GM12878 (cell line): ENCODE measurements at regions not wholly inside any gene's neighbourhood (a gene's known extent, or its start where the extent isn't known, plus 50 kb on each side); places are given as distances from the start of the nearest gene placed in this dataset.

ENCODE experiments used
- ATAC-seq: fragments of 200-7000 bp; cut with Tn5 transposase; 3 replicates; pipeline ENCODE4 v1.9.1; 2020; ENCODE audit warnings: mild to moderate bottlenecking, moderate library complexity
- BruUV-seq: library from RNA; stranded (reverse); fragments of 400-500 nt; replicated peaks from 2 replicates; lab custom pipeline; 2021; lab: Mats Ljungman, UMichigan
- CTCF ChIA-PET: fragments of 300-600 bp; sonication (Branson Sonifier 250); formaldehyde crosslinking; extraction: SDS; loops from one replicate; lab custom pipeline; 2021; ENCODE audit warnings: inconsistent platforms; lab: Yijun Ruan, JAX
- POLR2A ChIA-PET: fragments of 350-600 bp; formaldehyde crosslinking; extraction: SDS; loops from one replicate; lab custom pipeline; 2021; ENCODE audit warnings: inconsistent platforms; lab: Charles Lee
- RAD21 ChIA-PET: fragments of 300-600 bp; sonication (Branson Sonifier 250); formaldehyde crosslinking; loops from one replicate; lab custom pipeline; 2023; ENCODE audit warnings: antibody characterized with exemption; ENCODE audit not compliant: unreplicated experiment; lab: Charles Lee
- SMC1A ChIA-PET: fragments of 300-600 bp; sonication (Branson Sonifier 250); formaldehyde crosslinking; loops from one replicate; lab custom pipeline; 2023; ENCODE audit not compliant: unreplicated experiment, uncharacterized antibody; lab: Charles Lee
- DNase-seq: peaks from one replicate; pipeline ENCODE4 v3.0.0-alpha.2; 2011; ENCODE audit warnings: low read depth, low spot score
- FAIRE-seq: peaks from 3 replicates; lab custom pipeline; 2011; peaks lifted over from hg19 to GRCh38; lab: Jason Lieb, UNC
- H2AFZ ChIP-seq: 2 replicates; pipeline ENCODE4 v1.6.0; 2011; ENCODE audit warnings: low read depth, low read length, control low read depth; ENCODE audit not compliant: control insufficient read depth
- H3K27ac ChIP-seq: 2 replicates; pipeline ENCODE4 v1.5.1; 2011; ENCODE audit warnings: control low read depth; ENCODE audit not compliant: control insufficient read depth, insufficient read depth
- H3K27me3 ChIP-seq, 2 experiments: replicated peaks in 1 of 2; 2 replicates each; pipeline versions ENCODE4 v1.6.0 to v1.6.1; 2011; ENCODE audit warnings: low read length in 1 of 2; ENCODE audit not compliant: control insufficient read depth in 2 of 2, insufficient read depth in 2 of 2
- H3K36me3 ChIP-seq, 2 experiments: 2 replicates each; pipeline ENCODE4 v1.5.1; 2011; ENCODE audit warnings: low read length in 1 of 2; ENCODE audit not compliant: control insufficient read depth in 2 of 2, insufficient read depth in 2 of 2
- H3K4me1 ChIP-seq: 2 replicates; pipeline ENCODE4 v1.6.1; 2011; ENCODE audit warnings: mild to moderate bottlenecking, low read length, moderate library complexity, mixed read lengths; ENCODE audit not compliant: control insufficient read depth, insufficient read depth
- H3K4me2 ChIP-seq: 2 replicates; pipeline ENCODE4 v1.6.0; 2011; ENCODE audit warnings: control low read depth; ENCODE audit not compliant: control insufficient read depth, insufficient read depth
- H3K4me3 ChIP-seq: fragments of 200-600 bp; sonication (generic); 2 replicates; pipeline ENCODE4 v1.5.1; 2016
- H3K79me2 ChIP-seq: 2 replicates; pipeline ENCODE4 v1.6.0; 2011; ENCODE audit warnings: low read length; ENCODE audit not compliant: control insufficient read depth, insufficient read depth
- H3K9ac ChIP-seq: 2 replicates; pipeline ENCODE4 v1.8.0; 2011; ENCODE audit warnings: low read length, control low read depth, mixed read lengths; ENCODE audit not compliant: control insufficient read depth, insufficient read depth
- H3K9me3 ChIP-seq: replicated peaks from 3 replicates; pipeline ENCODE4 v1.5.1; 2011; ENCODE audit warnings: mild to moderate bottlenecking, low read length; ENCODE audit not compliant: control insufficient read depth, insufficient read depth
- H4K20me1 ChIP-seq: 2 replicates; pipeline ENCODE4 v1.6.0; 2011; ENCODE audit not compliant: control insufficient read depth, insufficient read depth
- BRCA1 ChIP-seq: IDR thresholded peaks from 2 replicates; pipeline ENCODE4 v1.6.1; 2011; ENCODE audit warnings: low read depth, low read length, improper control_type of control experiment
- CREB1 ChIP-seq: IDR thresholded peaks from 2 replicates; pipeline ENCODE4 v1.6.1; 2012; ENCODE audit warnings: low read depth, mild to moderate bottlenecking, inconsistent platforms
- EGR1 ChIP-seq, 2 experiments: IDR thresholded peaks; 1 replicate in 1 of 2; 2 replicates in 1 of 2; pipeline ENCODE4 v1.6.1; 2011 to 2012; ENCODE audit warnings: low read depth in 2 of 2, low read length in 2 of 2, borderline replicate concordance in 1 of 2, mild to moderate bottlenecking in 1 of 2, moderate library complexity in 1 of 2
- SIX5 ChIP-seq: IDR thresholded peaks from 2 replicates; pipeline ENCODE4 v1.6.1; 2011; ENCODE audit warnings: mild to moderate bottlenecking, low read depth, low read length, moderate library complexity; ENCODE audit not compliant: severe bottlenecking
- TCF12 ChIP-seq: IDR thresholded peaks from 2 replicates; pipeline ENCODE4 v1.6.1; 2011; ENCODE audit warnings: low read depth, mild to moderate bottlenecking, low read length
- YBX1 ChIP-seq: fragments of 450-650 bp; IDR thresholded peaks from 2 replicates; pipeline ENCODE4 v1.6.1; 2016; ENCODE audit warnings: antibody characterized with exemption
- ZNF592 ChIP-seq: fragments of 450-650 bp; IDR thresholded peaks from 2 replicates; pipeline ENCODE4 v1.6.1; 2017; ENCODE audit warnings: mild to moderate bottlenecking, moderate library complexity
- WGBS: methylation state at CpG from one replicate; pipeline ENCODE4 v1.1.6; 2016; ENCODE audit warnings: low lambda C conversion rate; ENCODE audit not compliant: insufficient replicate concordance, insufficient coverage; ENCODE audit errors: missing lambda C conversion rate; 5-methylcytosine and 5-hydroxymethylcytosine counted together
- in situ Hi-C: fragments of 300-500 bp; cut with MboI; formaldehyde crosslinking; loops from 9 replicates; pipeline ENCODE4 v1.14.3; 2018; ENCODE audit warnings: mixed read lengths
- intact Hi-C: fragments of 100-400 bp; cut with micrococcal nuclease; formaldehyde crosslinking; loops from one replicate; pipeline ENCODE4 v1.14.2; 2022; ENCODE audit not compliant: unreplicated experiment

DNA sequence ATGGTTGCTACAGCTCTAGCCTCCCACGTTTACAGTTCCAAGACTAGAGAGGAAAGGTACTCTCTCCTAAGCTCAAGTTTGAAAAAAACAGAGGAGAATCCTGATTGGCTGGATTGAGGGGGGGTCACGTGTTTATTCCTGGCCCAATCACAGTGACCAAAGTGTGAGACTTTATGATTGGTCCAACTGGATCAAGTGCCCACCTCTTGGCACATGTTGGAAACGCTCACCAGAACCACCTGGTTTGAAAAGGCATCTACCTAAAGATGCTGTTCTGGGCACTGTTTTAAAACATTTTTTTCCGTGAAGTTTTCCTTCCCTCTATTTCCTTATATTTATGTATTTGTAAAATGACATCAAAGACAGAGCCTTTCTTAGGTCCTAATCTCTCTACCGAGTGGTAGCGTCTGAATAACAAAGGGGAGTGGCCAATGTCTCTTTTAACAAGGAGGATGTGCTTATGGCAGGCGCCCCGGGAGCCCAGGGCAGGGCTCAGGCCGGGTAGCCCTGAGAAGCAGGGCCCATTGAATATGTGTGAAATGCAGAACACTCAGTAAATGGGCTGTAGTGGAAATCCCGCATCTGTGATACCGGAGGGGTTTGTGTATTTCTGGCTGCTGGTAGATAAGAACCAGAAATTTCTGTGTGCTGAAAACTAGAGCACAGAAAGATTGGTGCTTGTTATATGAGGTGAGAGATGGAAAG, 146.2 kb downstream of the ATP23 start:
- no peaks in the 10 kb centered on the region for H3K27me3 ChIP-seq
- H3K27ac ChIP-seq: no peak overlapping the region
- no peak for ATAC-seq
- WGBS: 39% methylated on average over 11 of the region's 11 CpGs
- ChIA-PET RAD21 (no interaction called here), SMC1A (interaction anchor here (0.6 kb wide), 1 partner anchor 1321 kb away, joined by 3 read pairs; no protein-coding TSS in a partner anchor), POLR2A (no interaction called here), CTCF (no interaction called here)
- no peaks in the 10 kb centered on the region for H3K9me3 ChIP-seq
- no peak overlapping the region for H3K4me2 ChIP-seq
- DNase-seq: no peak
- no peak overlapping the region for H2AFZ ChIP-seq
- no peaks in the 10 kb centered on the region for H3K36me3 ChIP-seq
- intact Hi-C loops: no loop called here
- no peak for TF ChIP-seq TCF12
- TF ChIP-seq BRCA1: no peak
- no peak for TF ChIP-seq YBX1
- H3K4me1 ChIP-seq: no peaks in the 10 kb centered on the region
- FAIRE-seq: no peak
- in situ Hi-C loops: no loop called here
- no peak overlapping the region for H3K9ac ChIP-seq
- no peaks in the 10 kb centered on the region for H3K79me2 ChIP-seq
- H3K4me3 ChIP-seq: no peak overlapping the region
- H4K20me1 ChIP-seq: no peaks in the 10 kb centered on the region
- BruUV-seq: no TSS peak

GRCh38 chr12:58089588-58089987, 148.2 kb downstream of the ATP23 start:
- no peak for ATAC-seq

More at GRCh38 chr12:58089588-58089987, 148.2 kb downstream of the ATP23 start:
- H2AFZ ChIP-seq: no peak overlapping the region
- intact Hi-C loops (no loop called here), in situ Hi-C loops (no loop called here)
- WGBS: 1% methylated on average over 3 of the region's 3 CpGs
- H3K27me3 ChIP-seq: no peaks in the 10 kb centered on the region
- FAIRE-seq (no peak), DNase-seq (no peak)
- RAD21 ChIA-PET: no interaction called here
- no TSS peak for BruUV-seq
- no peaks in the 10 kb centered on the region for H3K79me2 ChIP-seq
- SMC1A ChIA-PET: no interaction called here
- no peaks in the 10 kb centered on the region for H3K9me3 ChIP-seq
- H3K4me2 ChIP-seq: no peak overlapping the region
- no peaks in the 10 kb centered on the region for H4K20me1 ChIP-seq
- CTCF ChIA-PET: no interaction called here
- H3K27ac ChIP-seq: no peak overlapping the region
- POLR2A ChIA-PET: no interaction called here
- H3K4me1 ChIP-seq: no peaks in the 10 kb centered on the region
- no peak overlapping the region for H3K4me3 ChIP-seq
- TF ChIP-seq ZNF592: no peak
- TF ChIP-seq CREB1: no peak
- no peak for TF ChIP-seq EGR1 (IDR thresholded peaks at IDR 0.05; ENCODE audit: borderline replicate concordance in 1 of 2, low read depth in 2 of 2, low read length in 2 of 2)
- TF ChIP-seq SIX5: no peak
- H3K36me3 ChIP-seq: no peaks in the 10 kb centered on the region
- no peak overlapping the region for H3K9ac ChIP-seq
